Peyer's patch (tissue), 4 donors: ENCODE measurements at regions not wholly inside any gene's neighbourhood (a gene's known extent, or its start where the extent isn't known, plus 50 kb on each side); places are given as distances from the start of the nearest gene placed in this dataset.

Experiments
- POLR2A ChIP-seq, 2 donors: fragments of 450-650 bp; IDR thresholded peaks; one replicate each; pipeline ENCODE4 v1.5.1; 2017; ENCODE audit warnings: antibody characterized with exemption in 2 of 2, mild to moderate bottlenecking in 2 of 2, moderate library complexity in 2 of 2
- TF ChIP-seq, protein P1 (sequence below), 6 experiments: fragments of 450-650 bp in 4 of 6; fragments of 200-600 bp in 2 of 6; sonication (generic) in 1 of 6; IDR thresholded peaks; one replicate each; pipeline ENCODE4 v1.5.1; 2017 to 2019; ENCODE audit warnings: antibody characterized with exemption in 6 of 6, mild to moderate bottlenecking in 3 of 6, moderate library complexity in 1 of 6

- TF ChIP-seq, protein P1, sequence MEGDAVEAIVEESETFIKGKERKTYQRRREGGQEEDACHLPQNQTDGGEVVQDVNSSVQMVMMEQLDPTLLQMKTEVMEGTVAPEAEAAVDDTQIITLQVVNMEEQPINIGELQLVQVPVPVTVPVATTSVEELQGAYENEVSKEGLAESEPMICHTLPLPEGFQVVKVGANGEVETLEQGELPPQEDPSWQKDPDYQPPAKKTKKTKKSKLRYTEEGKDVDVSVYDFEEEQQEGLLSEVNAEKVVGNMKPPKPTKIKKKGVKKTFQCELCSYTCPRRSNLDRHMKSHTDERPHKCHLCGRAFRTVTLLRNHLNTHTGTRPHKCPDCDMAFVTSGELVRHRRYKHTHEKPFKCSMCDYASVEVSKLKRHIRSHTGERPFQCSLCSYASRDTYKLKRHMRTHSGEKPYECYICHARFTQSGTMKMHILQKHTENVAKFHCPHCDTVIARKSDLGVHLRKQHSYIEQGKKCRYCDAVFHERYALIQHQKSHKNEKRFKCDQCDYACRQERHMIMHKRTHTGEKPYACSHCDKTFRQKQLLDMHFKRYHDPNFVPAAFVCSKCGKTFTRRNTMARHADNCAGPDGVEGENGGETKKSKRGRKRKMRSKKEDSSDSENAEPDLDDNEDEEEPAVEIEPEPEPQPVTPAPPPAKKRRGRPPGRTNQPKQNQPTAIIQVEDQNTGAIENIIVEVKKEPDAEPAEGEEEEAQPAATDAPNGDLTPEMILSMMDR (IDR thresholded peaks at IDR 0.05), result no peak
- TF ChIP-seq POLR2A (IDR thresholded peaks at IDR 0.05), result no peak
Measured at GRCh38 chr14:77986773-77987172, 183.4 kb upstream of the NRXN3 start.
